Neural crest cell (in vitro differentiated cells): ENCODE measurements at regions not wholly inside any gene's neighbourhood (a gene's known extent, or its start where the extent isn't known, plus 50 kb on each side); places are given as distances from the start of the nearest gene placed in this dataset.
A peak's percentile ranks its signal among the peaks of the same experiment; 100 is the strongest.

Experiments
- DNase-seq: peaks from one replicate; pipeline ENCODE4 v3.0.0; 2021; ENCODE audit warnings: low read depth, mixed read lengths, low spot score
- H3K27ac Mint-ChIP-seq: one replicate; pipeline ENCODE4 v1.8.0; 2021; ENCODE audit warnings: mild to moderate bottlenecking, mixed read lengths; ENCODE audit not compliant: unreplicated experiment
- H3K27me3 Mint-ChIP-seq: 2 replicates; pipeline ENCODE4 v1.8.0; 2021; ENCODE audit warnings: low read depth, mild to moderate bottlenecking, mixed read lengths
- H3K36me3 Mint-ChIP-seq: 2 replicates; pipeline ENCODE4 v1.8.0; 2021; ENCODE audit warnings: low read depth, mild to moderate bottlenecking, mixed read lengths
- H3K4me1 Mint-ChIP-seq: 2 replicates; pipeline ENCODE4 v1.8.0; 2021; ENCODE audit warnings: mixed read lengths
- H3K4me3 Mint-ChIP-seq: one replicate; pipeline ENCODE4 v1.8.0; 2021; ENCODE audit warnings: mild to moderate bottlenecking, mixed read lengths
- H3K9me3 Mint-ChIP-seq: 2 replicates; pipeline ENCODE4 v1.8.0; 2021; ENCODE audit warnings: mixed read lengths
- TF ChIP-seq, protein P1 (sequence below): fragments of 200-600 bp; sonication (generic); conservative IDR thresholded peaks from 2 replicates; pipeline ENCODE4 v1.5.0; 2021; ENCODE audit warnings: antibody characterized with exemption, mild to moderate bottlenecking

DNA sequence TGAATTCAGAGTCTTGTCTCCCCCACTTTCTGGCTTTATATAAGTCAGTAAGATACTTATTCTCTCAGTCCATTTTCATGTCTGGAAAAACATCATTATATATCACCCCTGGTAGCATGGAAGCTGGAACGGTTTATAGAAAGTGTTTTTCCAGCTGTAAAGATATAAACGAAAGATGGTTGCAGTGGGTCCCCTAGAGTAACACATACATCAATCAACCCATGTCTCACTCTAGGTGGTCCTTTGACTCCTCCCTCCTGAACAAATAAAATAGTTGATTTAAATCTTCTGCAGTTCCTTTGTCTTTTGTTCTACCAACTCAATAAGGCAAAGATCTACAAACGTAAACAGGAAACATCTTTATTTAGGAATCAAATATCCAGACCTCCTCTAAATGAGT is 1306.1 kb upstream of the TENM3 start:
- Mint-ChIP-seq H3K4me1 (no peaks in the 10 kb centered on the region), H3K27ac (no peak overlapping the region), H3K27me3 (no peaks in the 10 kb centered on the region), H3K9me3 (no peaks in the 10 kb centered on the region), H3K4me3 (no peak overlapping the region), H3K36me3 (no peaks in the 10 kb centered on the region)
- DNase-seq = no peak
- TF ChIP-seq, protein P1, sequence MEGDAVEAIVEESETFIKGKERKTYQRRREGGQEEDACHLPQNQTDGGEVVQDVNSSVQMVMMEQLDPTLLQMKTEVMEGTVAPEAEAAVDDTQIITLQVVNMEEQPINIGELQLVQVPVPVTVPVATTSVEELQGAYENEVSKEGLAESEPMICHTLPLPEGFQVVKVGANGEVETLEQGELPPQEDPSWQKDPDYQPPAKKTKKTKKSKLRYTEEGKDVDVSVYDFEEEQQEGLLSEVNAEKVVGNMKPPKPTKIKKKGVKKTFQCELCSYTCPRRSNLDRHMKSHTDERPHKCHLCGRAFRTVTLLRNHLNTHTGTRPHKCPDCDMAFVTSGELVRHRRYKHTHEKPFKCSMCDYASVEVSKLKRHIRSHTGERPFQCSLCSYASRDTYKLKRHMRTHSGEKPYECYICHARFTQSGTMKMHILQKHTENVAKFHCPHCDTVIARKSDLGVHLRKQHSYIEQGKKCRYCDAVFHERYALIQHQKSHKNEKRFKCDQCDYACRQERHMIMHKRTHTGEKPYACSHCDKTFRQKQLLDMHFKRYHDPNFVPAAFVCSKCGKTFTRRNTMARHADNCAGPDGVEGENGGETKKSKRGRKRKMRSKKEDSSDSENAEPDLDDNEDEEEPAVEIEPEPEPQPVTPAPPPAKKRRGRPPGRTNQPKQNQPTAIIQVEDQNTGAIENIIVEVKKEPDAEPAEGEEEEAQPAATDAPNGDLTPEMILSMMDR = no peak

DNA sequence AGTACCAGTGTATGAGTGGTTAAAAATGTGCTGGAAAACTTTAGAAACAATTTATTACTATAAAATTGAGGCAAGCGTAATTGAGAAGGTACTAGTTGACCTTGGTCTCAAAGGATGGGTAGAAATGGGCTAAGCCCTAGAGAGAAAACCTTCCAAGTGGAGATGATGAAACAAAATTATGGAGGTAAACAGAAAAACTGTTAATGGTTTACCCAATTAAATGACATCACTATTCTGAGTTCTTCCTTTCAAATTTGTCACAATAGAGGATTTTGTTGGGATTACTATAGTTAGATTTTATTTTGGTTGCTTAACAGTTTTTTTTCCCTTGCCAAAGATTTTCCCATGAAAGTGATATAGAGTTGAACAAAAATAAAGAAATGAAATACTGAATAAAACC is 1302.5 kb upstream of the TENM3 start:
- H3K27ac Mint-ChIP-seq = no peak overlapping the region
- no peaks in the 10 kb centered on the region for H3K27me3 Mint-ChIP-seq
- no peak overlapping the region for H3K4me3 Mint-ChIP-seq
- TF ChIP-seq, protein P1 = no peak
- H3K36me3 Mint-ChIP-seq = no peaks in the 10 kb centered on the region
- no peaks in the 10 kb centered on the region for H3K4me1 Mint-ChIP-seq
- DNase-seq = no peak
- H3K9me3 Mint-ChIP-seq = no peaks in the 10 kb centered on the region

DNA sequence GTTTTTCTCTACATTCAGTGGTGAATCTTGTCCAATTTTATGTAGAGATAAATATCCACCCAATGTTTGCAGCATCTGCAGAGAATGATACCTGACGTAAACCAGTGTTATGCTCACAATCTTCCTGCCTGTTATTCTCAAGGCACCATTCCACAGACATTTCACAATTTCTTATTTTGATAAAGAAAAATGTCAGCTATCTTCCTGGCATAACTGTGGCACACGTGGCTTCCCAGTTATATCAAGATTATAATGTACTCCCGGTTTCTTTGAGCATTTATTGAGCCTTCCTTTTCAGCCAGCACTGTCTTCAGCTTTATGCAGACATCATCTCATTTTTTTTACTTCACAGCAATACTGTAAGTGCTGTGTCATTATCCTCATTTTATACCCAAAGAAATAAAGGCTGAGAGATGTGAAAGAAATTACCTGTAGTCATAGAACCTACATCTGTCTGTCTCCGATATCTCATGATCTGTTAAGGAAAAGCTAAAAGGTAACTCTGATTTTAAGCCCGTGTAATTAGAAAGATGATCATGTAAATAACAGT is 1300.8 kb upstream of the TENM3 start:
- Mint-ChIP-seq H3K27ac (no peak overlapping the region), H3K27me3 (no peaks in the 10 kb centered on the region), H3K9me3 (no peaks in the 10 kb centered on the region), H3K4me3 (no peak overlapping the region), H3K36me3 (no peaks in the 10 kb centered on the region), H3K4me1 (no peaks in the 10 kb centered on the region)
- no peak for DNase-seq
- TF ChIP-seq, protein P1 = no peak

DNA sequence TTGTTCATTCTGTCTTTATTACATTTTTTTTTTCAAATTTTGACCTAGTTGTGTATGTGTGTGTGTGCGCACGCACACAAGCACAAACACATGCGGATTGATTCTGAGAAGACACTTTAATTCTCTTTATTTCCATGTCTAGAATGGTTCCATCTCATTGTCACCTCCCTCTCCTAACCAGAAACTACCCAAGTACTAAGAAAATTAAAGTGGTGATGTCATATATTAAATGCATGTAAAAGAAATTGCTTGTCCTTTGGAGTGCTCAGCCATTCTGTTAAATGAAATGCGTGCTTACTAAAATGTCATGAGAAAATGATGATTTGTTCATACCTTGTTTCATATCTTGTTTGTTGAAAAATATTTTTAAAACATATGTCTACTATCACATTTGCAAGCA is 1297.0 kb upstream of the TENM3 start:
- H3K27me3 Mint-ChIP-seq = no peaks in the 10 kb centered on the region
- H3K27ac Mint-ChIP-seq = no peak overlapping the region
- TF ChIP-seq, protein P1 = no peak
- no peaks in the 10 kb centered on the region for H3K9me3 Mint-ChIP-seq
- H3K36me3 Mint-ChIP-seq = no peaks in the 10 kb centered on the region
- no peak overlapping the region for H3K4me3 Mint-ChIP-seq
- no peaks in the 10 kb centered on the region for H3K4me1 Mint-ChIP-seq
- DNase-seq = no peak

DNA sequence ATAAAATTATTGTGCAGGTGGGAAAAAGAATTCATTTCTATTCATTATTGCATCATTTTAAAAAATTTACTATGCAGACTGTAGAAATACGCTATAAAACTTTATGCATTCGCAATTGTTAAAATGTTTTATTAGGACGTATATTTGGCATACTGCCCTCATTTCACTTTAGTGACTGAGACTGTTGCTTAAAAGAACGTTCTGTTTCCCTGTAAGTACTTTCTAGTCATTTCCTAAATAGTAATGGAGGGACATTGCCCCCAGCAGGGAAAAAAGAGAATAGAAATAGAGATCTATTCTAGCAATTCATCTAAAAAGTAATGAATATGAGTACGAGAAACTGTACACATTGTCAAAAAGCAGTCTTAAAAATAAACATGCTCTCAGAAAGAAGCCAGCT is 1295.8 kb upstream of the TENM3 start:
- no peaks in the 10 kb centered on the region for H3K27me3 Mint-ChIP-seq
- TF ChIP-seq, protein P1 = peak; percentile 32
- no peak overlapping the region for H3K4me3 Mint-ChIP-seq
- H3K27ac Mint-ChIP-seq = no peak overlapping the region
- no peaks in the 10 kb centered on the region for H3K9me3 Mint-ChIP-seq
- no peaks in the 10 kb centered on the region for H3K4me1 Mint-ChIP-seq
- no peak for DNase-seq
- H3K36me3 Mint-ChIP-seq = no peaks in the 10 kb centered on the region
